ENCODE measurements at regions not wholly inside any gene's neighbourhood (a gene's known extent, or its start where the extent isn't known, plus 50 kb on each side); places are given as distances from the start of the nearest gene placed in this dataset.

- TF ChIP-seq CTCF (IDR thresholded peaks at IDR 0.05) (no peak), POLR2A (IDR thresholded peaks at IDR 0.05) (no peak)
Observed at GRCh38 chr13:92938486-92939020, 288.1 kb upstream of the GPC6 start.

All from body of pancreas (tissue), 4 donors.